ENCODE measurements at regions not wholly inside any gene's neighbourhood (a gene's known extent, or its start where the extent isn't known, plus 50 kb on each side); places are given as distances from the start of the nearest gene placed in this dataset.
"Not testable (repeated sequence)": the region's sequence is repeated elsewhere in the genome, so short reads cannot be mapped to it uniquely, and the experiment has no call there.

- DNase-seq (ENCODE audit: low read depth, low spot score); H3K27ac ChIP-seq: not testable (repeated sequence)
Measured at GRCh38 chr2:129417041-129417440, 562.4 kb upstream of the RAB6C start.

GRCh38 chr2:129422028-129422427 is 557.4 kb upstream of the RAB6C start:
- no peak overlapping the region for H3K27ac ChIP-seq
- no peak for DNase-seq (ENCODE audit: low read depth, low spot score)

- DNase-seq (ENCODE audit: low read depth, low spot score) = no peak
- H3K27ac ChIP-seq = no peak overlapping the region
Measured at GRCh38 chr2:129428086-129428660, 551.3 kb upstream of the RAB6C start.

- DNase-seq (ENCODE audit: low read depth, low spot score) = no peak
- no peak overlapping the region for H3K27ac ChIP-seq
Measured at GRCh38 chr2:129430911-129431310, 548.6 kb upstream of the RAB6C start.

- H3K27ac ChIP-seq = no peak overlapping the region
- no peak for DNase-seq (ENCODE audit: low read depth, low spot score)
Measured at GRCh38 chr2:129431881-129432280, 547.6 kb upstream of the RAB6C start.

GRCh38 chr2:129436809-129437208 is 542.7 kb upstream of the RAB6C start:
- H3K27ac ChIP-seq = no peak overlapping the region
- DNase-seq (ENCODE audit: low read depth, low spot score) = no peak

GRCh38 chr2:129437725-129438124 is 541.7 kb upstream of the RAB6C start:
- DNase-seq (ENCODE audit: low read depth, low spot score) = no peak

GRCh38 chr2:129438501-129439057 is 540.9 kb upstream of the RAB6C start:
- DNase-seq (ENCODE audit: low read depth, low spot score) = no peak
- no peak overlapping the region for H3K27ac ChIP-seq

More at GRCh38 chr2:129437725-129438124, 541.7 kb upstream of the RAB6C start:
- H3K27ac ChIP-seq = no peak overlapping the region

- no peak for DNase-seq (ENCODE audit: low read depth, low spot score)
- H3K27ac ChIP-seq = no peak overlapping the region
Measured at GRCh38 chr2:129439406-129440302, 539.8 kb upstream of the RAB6C start.

GRCh38 chr2:129441610-129442009 is 537.9 kb upstream of the RAB6C start:
- DNase-seq (ENCODE audit: low read depth, low spot score) = no peak
- no peak overlapping the region for H3K27ac ChIP-seq

- DNase-seq (ENCODE audit: low read depth, low spot score) = no peak
- no peak overlapping the region for H3K27ac ChIP-seq
Measured at GRCh38 chr2:129443235-129443864, 536.1 kb upstream of the RAB6C start.

GRCh38 chr2:129443865-129444739 is 535.4 kb upstream of the RAB6C start:
- no peak overlapping the region for H3K27ac ChIP-seq
- no peak for DNase-seq (ENCODE audit: low read depth, low spot score)

- no peak overlapping the region for H3K27ac ChIP-seq
- no peak for DNase-seq (ENCODE audit: low read depth, low spot score)
Measured at GRCh38 chr2:129444751-129445150, 534.7 kb upstream of the RAB6C start.

- H3K27ac ChIP-seq = no peak overlapping the region
- no peak for DNase-seq (ENCODE audit: low read depth, low spot score)
Measured at GRCh38 chr2:129456691-129457090, 522.8 kb upstream of the RAB6C start.

- H3K27ac ChIP-seq = no peak overlapping the region
- DNase-seq (ENCODE audit: low read depth, low spot score) = no peak
Measured at GRCh38 chr2:129457277-129457818, 522.1 kb upstream of the RAB6C start.

GRCh38 chr2:129458006-129458405 is 521.5 kb upstream of the RAB6C start:
- H3K27ac ChIP-seq = no peak overlapping the region
- no peak for DNase-seq (ENCODE audit: low read depth, low spot score)

GRCh38 chr2:129458436-129458835 is 521.0 kb upstream of the RAB6C start:
- DNase-seq (ENCODE audit: low read depth, low spot score) = no peak
- H3K27ac ChIP-seq = no peak overlapping the region

- H3K27ac ChIP-seq = no peak overlapping the region
- no peak for DNase-seq (ENCODE audit: low read depth, low spot score)
Measured at GRCh38 chr2:129459200-129459876, 520.1 kb upstream of the RAB6C start.

- DNase-seq (ENCODE audit: low read depth, low spot score) = no peak
- no peak overlapping the region for H3K27ac ChIP-seq
Measured at GRCh38 chr2:129459881-129460280, 519.6 kb upstream of the RAB6C start.

Data from epithelial cell of prostate (primary cell).